AG10803 (cell line): ENCODE measurements at regions not wholly inside any gene's neighbourhood (a gene's known extent, or its start where the extent isn't known, plus 50 kb on each side); places are given as distances from the start of the nearest gene placed in this dataset.

Source experiments
- DNase-seq: peaks from one replicate; pipeline ENCODE4 v3.0.0; 2010; ENCODE audit warnings: low read depth
- H3K4me3 ChIP-seq: 2 replicates; pipeline ENCODE4 v1.5.1; 2011; ENCODE audit warnings: mild to moderate bottlenecking, low read length, control low read depth
- TF ChIP-seq, protein P1 (sequence below): conservative IDR thresholded peaks from 2 replicates; pipeline ENCODE4 v1.5.1; 2011; ENCODE audit warnings: mild to moderate bottlenecking, low read length, control low read depth, inconsistent platforms

DNA sequence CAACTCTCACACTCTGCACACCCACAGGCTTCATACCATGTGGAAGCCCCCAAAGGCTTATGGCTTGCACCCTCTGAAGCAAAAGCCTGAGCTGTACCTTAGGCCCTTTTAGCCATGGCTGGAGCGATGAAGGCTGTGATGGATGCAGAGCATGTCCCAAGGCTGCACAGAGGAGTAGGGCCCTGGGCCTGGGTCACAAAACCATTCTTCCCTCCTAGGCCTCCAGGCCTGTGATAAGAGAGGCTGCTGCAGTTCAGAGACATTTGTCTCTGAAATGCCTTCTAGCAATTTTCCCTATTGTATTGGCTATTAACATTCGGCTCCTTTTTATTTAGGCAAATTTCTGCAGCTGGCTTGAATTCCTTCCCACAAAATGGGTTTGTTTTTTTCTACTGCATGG lies 1707.7 kb downstream of the MRPL39 start:
- no peak for DNase-seq
- TF ChIP-seq, protein P1, sequence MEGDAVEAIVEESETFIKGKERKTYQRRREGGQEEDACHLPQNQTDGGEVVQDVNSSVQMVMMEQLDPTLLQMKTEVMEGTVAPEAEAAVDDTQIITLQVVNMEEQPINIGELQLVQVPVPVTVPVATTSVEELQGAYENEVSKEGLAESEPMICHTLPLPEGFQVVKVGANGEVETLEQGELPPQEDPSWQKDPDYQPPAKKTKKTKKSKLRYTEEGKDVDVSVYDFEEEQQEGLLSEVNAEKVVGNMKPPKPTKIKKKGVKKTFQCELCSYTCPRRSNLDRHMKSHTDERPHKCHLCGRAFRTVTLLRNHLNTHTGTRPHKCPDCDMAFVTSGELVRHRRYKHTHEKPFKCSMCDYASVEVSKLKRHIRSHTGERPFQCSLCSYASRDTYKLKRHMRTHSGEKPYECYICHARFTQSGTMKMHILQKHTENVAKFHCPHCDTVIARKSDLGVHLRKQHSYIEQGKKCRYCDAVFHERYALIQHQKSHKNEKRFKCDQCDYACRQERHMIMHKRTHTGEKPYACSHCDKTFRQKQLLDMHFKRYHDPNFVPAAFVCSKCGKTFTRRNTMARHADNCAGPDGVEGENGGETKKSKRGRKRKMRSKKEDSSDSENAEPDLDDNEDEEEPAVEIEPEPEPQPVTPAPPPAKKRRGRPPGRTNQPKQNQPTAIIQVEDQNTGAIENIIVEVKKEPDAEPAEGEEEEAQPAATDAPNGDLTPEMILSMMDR, result no peak
- H3K4me3 ChIP-seq, result no peak overlapping the region

DNA sequence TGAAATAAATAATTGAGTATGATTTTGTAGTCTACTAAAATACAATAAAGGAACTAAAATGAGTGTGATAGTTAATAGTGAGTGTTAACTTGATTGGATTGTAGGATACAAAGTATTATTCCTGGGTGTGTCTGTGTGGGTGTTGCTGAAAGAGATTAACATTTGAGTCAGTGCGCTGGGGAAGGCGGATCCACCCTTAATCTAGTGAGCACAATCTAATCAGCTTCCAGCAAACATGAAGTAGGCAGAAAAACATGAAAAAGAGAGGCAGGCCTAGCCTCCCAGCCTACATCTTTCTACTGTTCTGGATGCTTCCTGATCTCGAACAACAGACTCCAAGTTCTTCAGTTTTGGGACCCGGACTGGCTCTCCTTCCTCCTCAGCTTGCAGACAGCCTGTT lies 1716.6 kb downstream of the MRPL39 start:
- no peak for DNase-seq
- TF ChIP-seq, protein P1, result no peak
- H3K4me3 ChIP-seq, result no peak overlapping the region

DNA sequence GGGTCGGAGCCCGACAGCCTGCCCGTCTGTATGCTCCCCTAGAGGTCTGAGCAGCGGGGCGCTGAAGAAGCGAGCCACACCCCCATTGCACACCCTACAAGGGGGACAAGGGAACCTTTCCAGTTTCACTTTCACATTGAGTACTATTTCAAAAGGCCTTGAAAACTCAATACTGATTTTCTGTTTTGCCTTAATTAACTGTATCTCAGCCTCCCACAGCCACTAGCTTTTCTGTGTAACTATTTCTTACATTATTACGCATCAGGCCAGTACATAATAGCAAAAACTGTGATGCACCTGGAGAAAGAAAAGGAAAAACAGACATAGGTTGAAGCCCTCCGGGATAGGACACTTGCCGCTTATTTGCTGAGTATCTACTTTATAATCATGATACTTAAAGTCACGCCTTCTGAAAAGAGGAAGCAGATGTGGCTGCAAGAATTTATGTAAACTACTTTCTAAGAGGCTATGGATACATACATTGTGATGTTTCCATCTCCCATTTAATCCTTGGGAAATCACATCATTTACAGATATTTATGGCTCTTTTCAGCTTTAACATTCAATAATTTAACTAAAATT lies 1719.5 kb downstream of the MRPL39 start:
- H3K4me3 ChIP-seq, result no peak overlapping the region
- TF ChIP-seq, protein P1, result no peak
- DNase-seq, result no peak

DNA sequence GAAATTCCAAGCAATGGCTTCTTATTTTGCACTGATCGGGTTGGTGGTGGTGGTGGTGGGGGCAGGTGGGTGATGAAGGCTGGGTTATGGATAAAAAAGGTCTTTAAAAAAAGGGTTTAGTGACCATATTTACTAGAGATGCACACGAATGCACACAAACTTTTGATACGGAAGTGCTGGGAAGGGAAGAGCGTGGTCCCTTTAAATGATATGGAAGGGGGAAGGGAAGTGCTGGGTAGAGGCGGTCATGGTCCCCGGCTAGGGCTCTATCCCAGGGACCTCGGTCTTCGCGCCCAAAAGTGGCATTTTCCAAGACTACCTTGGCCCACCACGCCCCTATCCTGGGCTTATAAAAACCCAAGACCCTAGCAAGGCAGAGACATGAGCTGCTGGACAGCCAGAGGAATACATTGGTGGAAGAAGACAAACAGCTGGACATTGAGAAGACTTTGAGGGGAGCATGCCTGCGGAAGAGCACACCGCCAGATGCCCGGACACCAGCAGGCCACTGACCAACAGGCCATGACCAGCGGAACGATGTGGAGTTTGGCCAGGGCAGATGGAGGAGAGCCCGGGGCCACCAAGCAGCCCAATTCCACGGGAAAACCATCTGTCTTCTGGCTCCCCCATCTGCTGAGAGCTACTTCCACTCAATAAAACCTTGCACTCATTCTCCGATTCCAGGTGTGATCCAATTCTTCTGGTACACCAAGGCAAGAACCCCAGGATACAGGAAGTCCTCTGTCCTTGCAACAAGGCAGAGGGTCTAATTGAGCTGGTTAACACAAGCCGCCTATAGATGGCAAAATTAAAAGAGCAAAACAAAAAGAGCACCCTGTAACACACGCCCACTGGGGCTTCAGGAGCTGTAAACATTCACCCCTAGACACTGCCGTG lies 1720.2 kb downstream of the MRPL39 start:
- DNase-seq, result no peak
- TF ChIP-seq, protein P1, result no peak

DNA sequence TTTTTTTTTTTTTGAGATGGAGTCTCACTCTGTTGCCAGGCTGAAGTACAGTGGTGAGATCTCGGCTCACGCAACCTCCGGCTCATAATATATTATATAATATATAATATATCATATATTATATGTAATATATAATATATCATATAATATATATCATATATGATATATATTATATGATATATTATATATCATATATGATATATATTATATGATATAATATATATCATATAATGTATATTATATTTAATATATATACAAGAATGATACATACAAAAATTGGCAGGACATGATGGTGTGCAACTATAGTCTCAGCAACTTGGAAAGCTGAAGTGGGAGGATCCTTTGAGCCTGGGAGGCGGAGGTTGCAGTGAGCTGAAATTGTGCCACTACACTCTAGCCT lies 1725.5 kb downstream of the MRPL39 start:
- TF ChIP-seq, protein P1, result no peak
- DNase-seq, result no peak
- H3K4me3 ChIP-seq, result no peak overlapping the region

More for the DNA sequence above, 1720.2 kb downstream of the MRPL39 start:
- H3K4me3 ChIP-seq, result no peak overlapping the region

DNA sequence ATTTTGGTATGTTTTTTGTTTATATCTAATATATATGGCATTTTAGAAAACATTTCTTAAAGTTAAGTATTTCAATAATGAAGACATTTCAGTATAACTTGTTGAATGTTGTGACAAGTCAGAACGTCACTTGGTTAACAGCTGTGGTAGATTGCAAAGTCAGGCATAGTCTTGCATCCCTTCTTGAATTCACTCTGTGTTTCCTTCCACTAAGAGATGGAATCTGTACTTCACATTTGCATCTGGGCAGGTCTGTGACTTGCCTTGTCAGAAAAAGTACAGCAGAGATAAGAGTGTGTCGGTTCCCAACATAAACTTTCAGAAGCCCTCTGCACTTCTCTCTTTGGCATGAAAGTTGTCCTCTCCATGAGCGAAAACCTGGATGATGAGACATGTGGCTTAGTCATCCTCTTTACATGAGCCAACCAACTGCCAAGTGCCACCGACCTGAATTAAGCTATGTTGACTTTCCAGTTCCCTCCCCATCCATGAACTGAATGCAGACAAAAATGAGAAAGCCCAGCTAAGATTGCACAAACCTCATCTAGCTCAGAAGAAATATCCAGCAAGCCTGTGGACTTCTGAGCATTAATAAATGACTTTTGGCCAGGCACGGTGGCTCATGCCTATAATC lies 1730.2 kb downstream of the MRPL39 start:
- no peak for DNase-seq
- TF ChIP-seq, protein P1, result no peak
- H3K4me3 ChIP-seq, result no peak overlapping the region

DNA sequence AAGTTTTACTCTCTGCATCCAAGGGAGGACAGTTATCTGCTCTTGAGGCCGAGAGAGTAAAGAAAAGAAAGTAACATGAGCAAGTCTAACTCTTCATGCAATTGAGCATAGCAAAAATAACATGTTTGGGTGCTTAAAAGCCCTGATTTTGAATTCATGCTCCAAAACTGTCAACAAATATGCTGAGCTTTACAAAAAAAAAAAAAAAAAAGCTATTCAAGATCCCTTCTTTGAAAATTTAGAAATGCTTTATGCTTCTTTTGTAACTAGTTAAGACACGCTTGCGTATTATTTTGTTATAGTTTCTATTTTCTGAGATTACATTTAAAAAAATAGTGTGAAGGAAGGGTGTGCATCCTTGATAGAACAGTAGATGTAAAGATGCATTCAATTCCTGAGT lies 1733.0 kb downstream of the MRPL39 start:
- TF ChIP-seq, protein P1, result no peak
- DNase-seq, result no peak
- no peak overlapping the region for H3K4me3 ChIP-seq
